Right lobe of liver (tissue), 4 donors: ENCODE measurements at regions not wholly inside any gene's neighbourhood (a gene's known extent, or its start where the extent isn't known, plus 50 kb on each side); places are given as distances from the start of the nearest gene placed in this dataset.

Experiments
- CTCF ChIP-seq, 4 donors: fragments of 200-600 bp in 3 of 4; fragments of 450-650 bp in 1 of 4; IDR thresholded peaks; one replicate each; pipeline versions ENCODE4 v1.5.1 to v1.8.0; 2016 to 2022; ENCODE audit warnings: antibody characterized with exemption in 4 of 4, mild to moderate bottlenecking in 2 of 4
- POLR2A ChIP-seq: fragments of 450-650 bp; IDR thresholded peaks from one replicate; pipeline ENCODE4 v1.6.1; 2017; ENCODE audit warnings: antibody characterized with exemption, mild to moderate bottlenecking
- donor health status: DM: no; HTN: no; CAD: no.
- donor health status: DM: no; HTN: no; CAD: no.
- donor health status: DM: no; HTN: yes; CAD: no.

GRCh38 chr10:31263903-31264302 lies 55.1 kb upstream of the ZEB1 start:
- TF ChIP-seq CTCF (IDR thresholded peaks at IDR 0.05) (no peak), POLR2A (no peak)
